ENCODE measurements at regions not wholly inside any gene's neighbourhood (a gene's known extent, or its start where the extent isn't known, plus 50 kb on each side); places are given as distances from the start of the nearest gene placed in this dataset.

- H3K4me1 Mint-ChIP-seq (ENCODE audit: low read depth) = no peaks in the 10 kb centered on the region
- intact Hi-C loops (cut with micrococcal nuclease) = no loop called here
- no peak overlapping the region for H3K27ac Mint-ChIP-seq
- H3K27me3 Mint-ChIP-seq (ENCODE audit: insufficient read depth) = peaks cover 2% of the 10 kb centered on the region
- no peak for DNase-seq (ENCODE audit: low spot score)
- H3K9me3 Mint-ChIP-seq = no peaks in the 10 kb centered on the region
- no peak overlapping the region for H3K4me3 Mint-ChIP-seq
- no peaks in the 10 kb centered on the region for H3K36me3 Mint-ChIP-seq (ENCODE audit: low read depth)
These were observed 85.2 kb downstream of the VEGFA start for GRCh38 chr6:43855247-43855646.

GRCh38 chr6:43853066-43853650 is 83.1 kb downstream of the VEGFA start:
- no peaks in the 10 kb centered on the region for H3K4me1 Mint-ChIP-seq (ENCODE audit: low read depth)
- no peak overlapping the region for H3K27ac Mint-ChIP-seq
- no peaks in the 10 kb centered on the region for H3K36me3 Mint-ChIP-seq (ENCODE audit: low read depth)
- no peak overlapping the region for H3K4me3 Mint-ChIP-seq
- H3K9me3 Mint-ChIP-seq = no peaks in the 10 kb centered on the region
- DNase-seq (ENCODE audit: low spot score) = no peak
- intact Hi-C loops (cut with micrococcal nuclease) = no loop called here
- H3K27me3 Mint-ChIP-seq (ENCODE audit: insufficient read depth) = peaks cover 4% of the 10 kb centered on the region

GRCh38 chr6:43852350-43852864 is 82.4 kb downstream of the VEGFA start:
- no peak for DNase-seq (ENCODE audit: low spot score)
- no peak overlapping the region for H3K4me3 Mint-ChIP-seq
- intact Hi-C loops (cut with micrococcal nuclease) = no loop called here
- H3K27me3 Mint-ChIP-seq (ENCODE audit: insufficient read depth) = peaks cover 4% of the 10 kb centered on the region
- no peaks in the 10 kb centered on the region for H3K9me3 Mint-ChIP-seq
- H3K4me1 Mint-ChIP-seq (ENCODE audit: low read depth) = no peaks in the 10 kb centered on the region
- no peaks in the 10 kb centered on the region for H3K36me3 Mint-ChIP-seq (ENCODE audit: low read depth)
- no peak overlapping the region for H3K27ac Mint-ChIP-seq

GRCh38 chr6:43851204-43851865 is 81.3 kb downstream of the VEGFA start:
- Mint-ChIP-seq H3K4me3 (no peak overlapping the region), H3K27me3 (ENCODE audit: insufficient read depth) (peaks cover 4% of the 10 kb centered on the region), H3K36me3 (ENCODE audit: low read depth) (no peaks in the 10 kb centered on the region), H3K4me1 (ENCODE audit: low read depth) (no peaks in the 10 kb centered on the region), H3K9me3 (no peaks in the 10 kb centered on the region), H3K27ac (no peak overlapping the region)
- no peak for DNase-seq (ENCODE audit: low spot score)
- intact Hi-C loops (cut with micrococcal nuclease) = no loop called here

GRCh38 chr6:43850314-43851203 is 80.5 kb downstream of the VEGFA start:
- Mint-ChIP-seq H3K4me3 (no peak overlapping the region), H3K36me3 (ENCODE audit: low read depth) (no peaks in the 10 kb centered on the region), H3K27ac (no peak overlapping the region), H3K4me1 (ENCODE audit: low read depth) (no peaks in the 10 kb centered on the region), H3K9me3 (no peaks in the 10 kb centered on the region), H3K27me3 (ENCODE audit: insufficient read depth) (peaks cover 4% of the 10 kb centered on the region)
- DNase-seq (ENCODE audit: low spot score) = no peak
- intact Hi-C loops (cut with micrococcal nuclease) = no loop called here

GRCh38 chr6:43849844-43850243 is 79.8 kb downstream of the VEGFA start:
- intact Hi-C loops (cut with micrococcal nuclease) = no loop called here
- Mint-ChIP-seq H3K9me3 (no peaks in the 10 kb centered on the region), H3K27me3 (ENCODE audit: insufficient read depth) (peaks cover 4% of the 10 kb centered on the region), H3K27ac (no peak overlapping the region), H3K36me3 (ENCODE audit: low read depth) (no peaks in the 10 kb centered on the region), H3K4me3 (no peak overlapping the region), H3K4me1 (ENCODE audit: low read depth) (no peaks in the 10 kb centered on the region)
- DNase-seq (ENCODE audit: low spot score) = no peak

GRCh38 chr6:43848671-43849391 is 78.8 kb downstream of the VEGFA start:
- no peak overlapping the region for H3K27ac Mint-ChIP-seq
- H3K27me3 Mint-ChIP-seq (ENCODE audit: insufficient read depth) = peaks cover 4% of the 10 kb centered on the region
- intact Hi-C loops (cut with micrococcal nuclease) = no loop called here
- H3K9me3 Mint-ChIP-seq = no peaks in the 10 kb centered on the region
- no peak overlapping the region for H3K4me3 Mint-ChIP-seq
- no peaks in the 10 kb centered on the region for H3K4me1 Mint-ChIP-seq (ENCODE audit: low read depth)
- no peaks in the 10 kb centered on the region for H3K36me3 Mint-ChIP-seq (ENCODE audit: low read depth)
- no peak for DNase-seq (ENCODE audit: low spot score)

GRCh38 chr6:43847741-43848630 is 78.0 kb downstream of the VEGFA start:
- Mint-ChIP-seq H3K9me3 (no peaks in the 10 kb centered on the region), H3K27me3 (ENCODE audit: insufficient read depth) (peaks cover 9% of the 10 kb centered on the region), H3K4me3 (no peak overlapping the region), H3K27ac (no peak overlapping the region), H3K36me3 (ENCODE audit: low read depth) (no peaks in the 10 kb centered on the region), H3K4me1 (ENCODE audit: low read depth) (no peaks in the 10 kb centered on the region)
- DNase-seq (ENCODE audit: low spot score) = no peak
- intact Hi-C loops (cut with micrococcal nuclease) = no loop called here

GRCh38 chr6:43846556-43846955 is 76.5 kb downstream of the VEGFA start:
- no peaks in the 10 kb centered on the region for H3K36me3 Mint-ChIP-seq (ENCODE audit: low read depth)
- no peak for DNase-seq (ENCODE audit: low spot score)
- peaks cover 9% of the 10 kb centered on the region for H3K27me3 Mint-ChIP-seq (ENCODE audit: insufficient read depth)
- H3K9me3 Mint-ChIP-seq = no peaks in the 10 kb centered on the region
- no peaks in the 10 kb centered on the region for H3K4me1 Mint-ChIP-seq (ENCODE audit: low read depth)
- H3K27ac Mint-ChIP-seq = no peak overlapping the region
- intact Hi-C loops (cut with micrococcal nuclease) = no loop called here
- no peak overlapping the region for H3K4me3 Mint-ChIP-seq

GRCh38 chr6:43845646-43846045 is 75.6 kb downstream of the VEGFA start:
- intact Hi-C loops (cut with micrococcal nuclease) = no loop called here
- Mint-ChIP-seq H3K4me3 (no peak overlapping the region), H3K9me3 (no peaks in the 10 kb centered on the region), H3K27me3 (ENCODE audit: insufficient read depth) (peaks cover 9% of the 10 kb centered on the region), H3K27ac (no peak overlapping the region), H3K4me1 (ENCODE audit: low read depth) (no peaks in the 10 kb centered on the region), H3K36me3 (ENCODE audit: low read depth) (no peaks in the 10 kb centered on the region)
- no peak for DNase-seq (ENCODE audit: low spot score)

GRCh38 chr6:43843669-43844171 is 73.7 kb downstream of the VEGFA start:
- Mint-ChIP-seq H3K9me3 (no peaks in the 10 kb centered on the region), H3K27me3 (ENCODE audit: insufficient read depth) (peaks cover 6% of the 10 kb centered on the region), H3K36me3 (ENCODE audit: low read depth) (no peaks in the 10 kb centered on the region), H3K4me3 (no peak overlapping the region), H3K27ac (no peak overlapping the region), H3K4me1 (ENCODE audit: low read depth) (no peaks in the 10 kb centered on the region)
- intact Hi-C loops (cut with micrococcal nuclease) = no loop called here
- DNase-seq (ENCODE audit: low spot score) = no peak

Measured in activated T-helper 1 cell treated with anti-CD3 and anti-CD28 coated beads, Interleukin-12 subunit alpha, Interleukin-12 subunit beta, Interleukin-2, Interleukin-4 antibody, amounts not matched to agents 30 ng/mL and 10 ng/mL and 1 ng/mL, durations not matched to agents 14 hours and 24 hours and 36 hours (primary cell).